ENCODE measurements at regions not wholly inside any gene's neighbourhood (a gene's known extent, or its start where the extent isn't known, plus 50 kb on each side); places are given as distances from the start of the nearest gene placed in this dataset.

GRCh38 chr3:6113338-6113737 lies 747.6 kb upstream of the GRM7 start:
- POLR2A ChIA-PET = no interaction called here
- CTCF ChIA-PET = no interaction called here

- CTCF ChIA-PET = no interaction called here
- POLR2A ChIA-PET = no interaction called here
These were observed 741.5 kb upstream of the GRM7 start for GRCh38 chr3:6119367-6119766.

- POLR2A ChIA-PET = no interaction called here
These were observed 740.1 kb upstream of the GRM7 start for GRCh38 chr3:6120786-6121185.

GRCh38 chr3:6124875-6125274 lies 736.0 kb upstream of the GRM7 start:
- POLR2A ChIA-PET = no interaction called here
- CTCF ChIA-PET = no interaction called here

More at GRCh38 chr3:6120786-6121185, 740.1 kb upstream of the GRM7 start:
- CTCF ChIA-PET = no interaction called here

- CTCF ChIA-PET = no interaction called here
These were observed 735.4 kb upstream of the GRM7 start for GRCh38 chr3:6125520-6125919.

GRCh38 chr3:6132684-6133432 lies 728.1 kb upstream of the GRM7 start:
- POLR2A ChIA-PET = no interaction called here
- CTCF ChIA-PET = no interaction called here

More at GRCh38 chr3:6125520-6125919, 735.4 kb upstream of the GRM7 start:
- POLR2A ChIA-PET = no interaction called here

- ChIA-PET CTCF (no interaction called here), POLR2A (no interaction called here)
These were observed 718.2 kb upstream of the GRM7 start for GRCh38 chr3:6142707-6143106.

- POLR2A ChIA-PET = no interaction called here
- CTCF ChIA-PET = no interaction called here
These were observed 713.0 kb upstream of the GRM7 start for GRCh38 chr3:6147883-6148282.

- CTCF ChIA-PET = no interaction called here
These were observed 705.1 kb upstream of the GRM7 start for GRCh38 chr3:6155650-6156338.

GRCh38 chr3:6165951-6166350 lies 695.0 kb upstream of the GRM7 start:
- ChIA-PET POLR2A (no interaction called here), CTCF (no interaction called here)

More at GRCh38 chr3:6155650-6156338, 705.1 kb upstream of the GRM7 start:
- POLR2A ChIA-PET = no interaction called here

- POLR2A ChIA-PET = no interaction called here
These were observed 692.7 kb upstream of the GRM7 start for GRCh38 chr3:6168256-6168655.

GRCh38 chr3:6172871-6173642 lies 687.9 kb upstream of the GRM7 start:
- POLR2A ChIA-PET = no interaction called here
- CTCF ChIA-PET = no interaction called here

More at GRCh38 chr3:6168256-6168655, 692.7 kb upstream of the GRM7 start:
- CTCF ChIA-PET = no interaction called here

GRCh38 chr3:6177417-6177816 lies 683.5 kb upstream of the GRM7 start:
- POLR2A ChIA-PET = no interaction called here
- CTCF ChIA-PET = no interaction called here

GRCh38 chr3:6179761-6180160 lies 681.2 kb upstream of the GRM7 start:
- ChIA-PET POLR2A (no interaction called here), CTCF (no interaction called here)

GRCh38 chr3:6180171-6180570 lies 680.7 kb upstream of the GRM7 start:
- ChIA-PET POLR2A (no interaction called here), CTCF (no interaction called here)

- CTCF ChIA-PET = no interaction called here
- POLR2A ChIA-PET = no interaction called here
These were observed 678.4 kb upstream of the GRM7 start for GRCh38 chr3:6182476-6182875.

GRCh38 chr3:6182909-6183308 lies 678.0 kb upstream of the GRM7 start:
- CTCF ChIA-PET = no interaction called here
- POLR2A ChIA-PET = no interaction called here

- CTCF ChIA-PET = no interaction called here
- POLR2A ChIA-PET = no interaction called here
These were observed 671.5 kb upstream of the GRM7 start for GRCh38 chr3:6189384-6189783.

GRCh38 chr3:6204891-6205290 lies 656.0 kb upstream of the GRM7 start:
- ChIA-PET POLR2A (no interaction called here), CTCF (no interaction called here)

- ChIA-PET POLR2A (no interaction called here), CTCF (no interaction called here)
These were observed 644.5 kb upstream of the GRM7 start for GRCh38 chr3:6216135-6217026.

Data from activated CD8-positive, alpha-beta memory T cell treated with anti-CD3 and anti-CD28 coated beads for 36 hours (primary cell).